Keratinocyte (primary cell): ENCODE measurements at regions not wholly inside any gene's neighbourhood (a gene's known extent, or its start where the extent isn't known, plus 50 kb on each side); places are given as distances from the start of the nearest gene placed in this dataset.

ENCODE experiments used
- DNase-seq: peaks from one replicate; pipeline ENCODE4 v3.0.0-alpha.2; 2011; ENCODE audit warnings: low read depth, missing footprints, low spot score
- FAIRE-seq: peaks from 2 replicates; lab custom pipeline; 2011; peaks lifted over from hg19 to GRCh38; lab: Jason Lieb, UNC
- H2AFZ ChIP-seq: 2 replicates; pipeline ENCODE4 v1.6.0; 2012; ENCODE audit warnings: low read length, control low read depth, inconsistent platforms; ENCODE audit not compliant: control insufficient read depth
- H3K27ac ChIP-seq: 2 replicates; pipeline ENCODE4 v1.5.1; 2011; ENCODE audit warnings: low read length; ENCODE audit not compliant: control insufficient read depth, insufficient read depth
- H3K27me3 ChIP-seq: 3 replicates; pipeline ENCODE4 v1.6.0; 2011; ENCODE audit warnings: low read length; ENCODE audit not compliant: control insufficient read depth, insufficient read depth; ENCODE audit errors: extremely low read depth
- H3K36me3 ChIP-seq, 2 experiments: 2 replicates in 1 of 2; 3 replicates in 1 of 2; pipeline ENCODE4 v1.5.1; 2011; ENCODE audit warnings: low read length in 2 of 2, mild to moderate bottlenecking in 1 of 2; ENCODE audit not compliant: control insufficient read depth in 2 of 2, insufficient read depth in 2 of 2; ENCODE audit errors: extremely low read depth in 1 of 2
- H3K4me1 ChIP-seq: 3 replicates; pipeline ENCODE4 v1.5.1; 2011; ENCODE audit warnings: low read length; ENCODE audit not compliant: control insufficient read depth, insufficient read depth; ENCODE audit errors: extremely low read depth
- H3K4me2 ChIP-seq: 3 replicates; pipeline ENCODE4 v1.6.0; 2011; ENCODE audit warnings: low read depth, low read length; ENCODE audit not compliant: control insufficient read depth, insufficient read depth; ENCODE audit errors: extremely low read depth
- H3K4me3 ChIP-seq, 3 experiments: fragments of 200-600 bp in 1 of 3; sonication (generic) in 1 of 3; 2 replicates in 2 of 3; 3 replicates in 1 of 3; pipeline ENCODE4 v1.5.1; 2011 to 2016; ENCODE audit warnings: low read length in 3 of 3, mild to moderate bottlenecking in 3 of 3, control low read depth in 2 of 3, inconsistent platforms in 1 of 3, low read depth in 1 of 3, mixed read lengths in 1 of 3, mixed run types in 1 of 3, moderate library complexity in 1 of 3; ENCODE audit not compliant: control insufficient read depth in 2 of 3, insufficient read depth in 2 of 3; ENCODE audit errors: extremely low read depth in 1 of 3
- H3K79me2 ChIP-seq: 2 replicates; pipeline ENCODE4 v1.6.0; 2012; ENCODE audit warnings: low read length; ENCODE audit not compliant: control insufficient read depth, insufficient read depth
- H3K9ac ChIP-seq: 3 replicates; pipeline ENCODE4 v1.6.0; 2011; ENCODE audit warnings: low read length; ENCODE audit not compliant: control insufficient read depth, insufficient read depth; ENCODE audit errors: extremely low read depth
- H3K9me1 ChIP-seq: 3 replicates; pipeline ENCODE4 v1.6.0; 2011; ENCODE audit warnings: low read length; ENCODE audit not compliant: control insufficient read depth, insufficient read depth; ENCODE audit errors: extremely low read depth
- H3K9me3 ChIP-seq: 2 replicates; pipeline ENCODE4 v1.5.1; 2012; ENCODE audit warnings: low read depth, low read length; ENCODE audit not compliant: control insufficient read depth
- H4K20me1 ChIP-seq: 3 replicates; pipeline ENCODE4 v1.6.0; 2011; ENCODE audit warnings: low read length; ENCODE audit not compliant: control insufficient read depth, insufficient read depth; ENCODE audit errors: extremely low read depth
- CTCF ChIP-seq, 3 experiments: IDR thresholded peaks in 1 of 3; conservative IDR thresholded peaks in 1 of 3; optimal IDR thresholded peaks in 1 of 3; 2 replicates in 2 of 3; 3 replicates in 1 of 3; pipeline versions ENCODE3 to v1.5.1; 2011; ENCODE audit warnings: low read length in 3 of 3, mild to moderate bottlenecking in 3 of 3, moderate library complexity in 2 of 3, control low read depth in 1 of 3, inconsistent platforms in 1 of 3; ENCODE audit not compliant: insufficient read depth in 2 of 3; ENCODE audit errors: extremely low read depth in 1 of 3
- EZH2 ChIP-seq: IDR thresholded peaks from one replicate; pipeline ENCODE4 v1.6.1; 2012; ENCODE audit warnings: inconsistent platforms, mild to moderate bottlenecking, low read length, moderate library complexity
- dilution Hi-C: fragments of 300-500 bp; cut with MboI; formaldehyde crosslinking; loops from one replicate; pipeline ENCODE4 v1.7.0; 2020; ENCODE audit warnings: low sequenced_read_pairs; ENCODE audit not compliant: extremely low pct_ligation_motif_present

DNA sequence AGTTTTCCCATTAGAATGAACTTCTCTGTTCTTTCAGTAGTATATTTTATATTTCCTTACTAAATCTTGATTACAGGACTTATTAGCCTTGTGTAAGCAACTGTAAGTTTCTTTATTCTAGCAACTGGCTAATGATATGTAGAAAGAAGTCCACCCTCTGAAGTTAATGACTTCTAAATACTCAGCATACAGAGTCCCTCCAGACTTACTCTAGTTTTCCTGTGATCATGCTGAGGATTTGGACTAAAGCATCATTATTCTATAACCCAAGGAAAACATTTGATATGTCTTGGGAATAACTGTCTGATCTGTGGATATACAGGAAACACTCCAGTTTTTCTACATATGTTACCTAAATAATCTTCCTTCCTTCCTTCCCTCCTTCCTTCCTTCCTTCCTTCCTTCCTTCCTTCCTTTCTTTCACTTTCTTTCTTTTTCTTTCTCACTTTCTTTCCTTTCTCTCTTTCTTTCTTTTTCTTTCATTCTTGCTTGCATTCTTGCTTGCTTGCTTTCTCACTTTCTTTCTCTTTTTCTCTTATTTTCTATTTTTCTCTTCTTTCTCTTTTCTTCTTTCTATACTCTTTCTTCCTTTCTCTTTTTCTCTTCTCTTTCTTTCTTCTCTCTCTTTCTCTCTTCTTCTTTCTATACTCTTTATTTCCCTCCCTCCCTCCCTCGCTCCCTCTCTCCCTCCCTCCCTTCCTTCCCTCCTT lies 297.6 kb upstream of the MTPN start:
- no peak overlapping the region for H3K4me3 ChIP-seq
- H3K4me1 ChIP-seq = no peaks in the 10 kb centered on the region
- H3K9me1 ChIP-seq = no peaks in the 10 kb centered on the region
- no peak overlapping the region for H3K27ac ChIP-seq
- DNase-seq (no peak), FAIRE-seq (no peak)
- TF ChIP-seq CTCF (optimal IDR thresholded peaks at IDR 0.05 in 1 of 3, IDR thresholded peaks at IDR 0.05 in 1 of 3, conservative IDR thresholded peaks at IDR 0.05 in 1 of 3; ENCODE audit: extremely low read depth in 1 of 3, insufficient read depth in 2 of 3, low read length in 3 of 3) (no peak), EZH2 (no peak)
- H3K9ac ChIP-seq = no peak overlapping the region
- no peaks in the 10 kb centered on the region for H4K20me1 ChIP-seq
- H3K4me2 ChIP-seq = no peak overlapping the region
- no peaks in the 10 kb centered on the region for H3K36me3 ChIP-seq
- H2AFZ ChIP-seq = no peak overlapping the region
- H3K9me3 ChIP-seq = no peaks in the 10 kb centered on the region
- H3K27me3 ChIP-seq = no peaks in the 10 kb centered on the region
- dilution Hi-C loops = no loop called here
- H3K79me2 ChIP-seq = no peaks in the 10 kb centered on the region

- TF ChIP-seq CTCF (optimal IDR thresholded peaks at IDR 0.05 in 1 of 3, IDR thresholded peaks at IDR 0.05 in 1 of 3, conservative IDR thresholded peaks at IDR 0.05 in 1 of 3; ENCODE audit: extremely low read depth in 1 of 3, insufficient read depth in 2 of 3, low read length in 3 of 3) (no peak), EZH2 (no peak)
- H3K79me2 ChIP-seq = no peaks in the 10 kb centered on the region
- dilution Hi-C loops = no loop called here
- no peak overlapping the region for H3K4me3 ChIP-seq
- H4K20me1 ChIP-seq = no peaks in the 10 kb centered on the region
- DNase-seq (no peak), FAIRE-seq (no peak)
- no peak overlapping the region for H3K9ac ChIP-seq
- H3K9me3 ChIP-seq = no peaks in the 10 kb centered on the region
- H3K4me1 ChIP-seq = no peaks in the 10 kb centered on the region
- H3K27ac ChIP-seq = no peak overlapping the region
- H2AFZ ChIP-seq = no peak overlapping the region
- H3K4me2 ChIP-seq = no peak overlapping the region
- no peaks in the 10 kb centered on the region for H3K27me3 ChIP-seq
- no peaks in the 10 kb centered on the region for H3K36me3 ChIP-seq
- H3K9me1 ChIP-seq = no peaks in the 10 kb centered on the region
Measured at GRCh38 chr7:136272934-136273333, 295.8 kb upstream of the MTPN start.
